ENCODE measurements at regions not wholly inside any gene's neighbourhood (a gene's known extent, or its start where the extent isn't known, plus 50 kb on each side); places are given as distances from the start of the nearest gene placed in this dataset.

DNA sequence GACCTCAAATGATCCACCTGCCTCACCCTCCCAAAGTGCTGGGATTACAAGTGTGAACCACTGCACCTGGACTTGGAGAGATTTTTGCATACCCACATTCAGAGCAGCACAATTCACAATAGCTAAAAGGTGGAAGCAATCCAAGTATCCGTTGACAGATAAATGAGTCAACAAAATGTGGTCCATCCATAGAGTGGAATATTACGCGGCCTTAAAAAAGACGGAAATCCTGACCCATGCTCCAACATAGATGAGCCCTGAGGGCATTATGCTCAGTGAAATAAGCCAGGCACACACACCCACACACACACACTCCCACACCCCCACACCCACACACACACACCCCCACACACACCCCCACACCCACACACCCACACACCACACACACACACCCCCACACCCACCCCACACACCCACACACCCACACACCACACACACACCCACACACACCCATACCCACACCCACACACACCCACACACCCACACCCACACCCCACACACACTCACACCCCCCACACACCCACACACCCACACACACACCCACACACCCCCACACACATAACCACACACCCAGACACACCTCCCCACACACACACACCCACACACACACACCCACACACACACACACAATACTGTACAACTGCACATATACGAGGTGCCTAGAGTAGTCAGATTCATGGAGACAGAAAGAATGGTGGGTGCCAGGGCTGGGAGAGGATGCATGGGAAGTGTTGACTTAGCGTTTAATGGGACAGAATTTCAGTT lies 124.7 kb downstream of the FOXL1 start:
- no peak for DNase-seq
- intact Hi-C loops (cut with DNase I), result no loop called here
- H3K4me1 ChIP-seq (ENCODE audit: control insufficient read depth in 1 of 2, insufficient read depth in 2 of 2, low read length in 2 of 2), result no peaks in the 10 kb centered on the region
- no peak overlapping the region for H3K4me3 ChIP-seq (ENCODE audit: low read length in 2 of 2)
- H3K9me3 ChIP-seq (ENCODE audit: control insufficient read depth, low read length), result no peaks in the 10 kb centered on the region
- WGBS, 2 donors, result 83 to 86% methylated on average over 6 of the region's 6 CpGs
- H3K36me3 ChIP-seq (ENCODE audit: control insufficient read depth in 1 of 2, insufficient read depth in 2 of 2, low read length in 1 of 2), result no peaks in the 10 kb centered on the region
- no peak for ATAC-seq (ENCODE audit: low FRiP score)
- no peak overlapping the region for H3K27ac ChIP-seq (ENCODE audit: low read depth in 1 of 2, low read length in 2 of 2)
- H3K27me3 ChIP-seq (ENCODE audit: control insufficient read depth in 1 of 2, insufficient read depth in 2 of 2, low read length in 1 of 2), result no peaks in the 10 kb centered on the region

DNA sequence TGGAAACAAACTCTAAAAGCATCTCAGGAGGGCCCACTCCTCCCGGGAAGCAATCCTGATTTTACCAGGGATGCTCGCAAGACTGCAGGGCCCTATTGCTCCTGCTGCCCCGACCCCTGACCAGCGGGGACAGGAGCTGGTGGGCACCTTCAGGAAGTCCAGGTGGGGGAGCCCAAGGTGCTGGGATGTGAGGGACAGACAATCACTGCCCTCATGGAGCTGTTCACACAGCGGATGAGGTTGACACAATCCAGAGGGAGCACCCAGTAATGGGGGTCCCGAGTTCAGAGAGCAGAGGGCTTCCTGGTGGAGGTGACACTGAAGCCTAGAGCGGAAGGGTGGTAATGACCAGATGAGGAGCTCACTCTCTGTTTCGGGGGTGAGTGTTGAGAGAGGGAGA lies 126.2 kb downstream of the FOXL1 start:
- ATAC-seq (ENCODE audit: low FRiP score) (no peak), DNase-seq (no peak)
- Histone ChIP-seq H3K4me3 (ENCODE audit: low read length in 2 of 2) (no peak overlapping the region), H3K27me3 (ENCODE audit: control insufficient read depth in 1 of 2, insufficient read depth in 2 of 2, low read length in 1 of 2) (no peaks in the 10 kb centered on the region), H3K36me3 (ENCODE audit: control insufficient read depth in 1 of 2, insufficient read depth in 2 of 2, low read length in 1 of 2) (no peaks in the 10 kb centered on the region), H3K27ac (ENCODE audit: low read depth in 1 of 2, low read length in 2 of 2) (no peak overlapping the region), H3K9me3 (ENCODE audit: control insufficient read depth, low read length) (no peaks in the 10 kb centered on the region), H3K4me1 (ENCODE audit: control insufficient read depth in 1 of 2, insufficient read depth in 2 of 2, low read length in 2 of 2) (no peaks in the 10 kb centered on the region)
- 89% methylated on average over 8 of the region's 8 CpGs for WGBS, 2 donors
- intact Hi-C loops (cut with DNase I), result no loop called here

DNA sequence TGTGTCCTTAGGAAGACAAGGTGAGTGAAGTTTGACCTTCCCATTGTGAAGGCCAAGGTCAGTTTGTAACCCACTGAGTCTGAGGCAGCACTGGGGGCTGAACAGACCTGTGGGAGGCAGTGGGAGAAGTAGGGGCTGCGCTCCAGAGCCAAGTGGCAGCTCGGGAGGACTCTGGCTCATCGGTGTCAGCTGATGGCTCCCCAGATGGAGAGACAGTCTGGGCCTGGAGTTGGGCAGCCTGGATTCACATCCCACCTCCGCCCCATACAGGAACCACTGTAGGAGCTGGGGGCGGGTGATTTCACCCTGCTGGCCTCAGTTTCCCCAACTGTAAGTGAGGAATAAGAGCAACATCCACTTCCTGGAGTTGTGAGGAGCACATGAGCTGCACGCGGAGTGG lies 128.4 kb downstream of the FOXL1 start:
- Histone ChIP-seq H3K27me3 (ENCODE audit: control insufficient read depth in 1 of 2, insufficient read depth in 2 of 2, low read length in 1 of 2) (no peaks in the 10 kb centered on the region), H3K36me3 (ENCODE audit: control insufficient read depth in 1 of 2, insufficient read depth in 2 of 2, low read length in 1 of 2) (no peaks in the 10 kb centered on the region), H3K9me3 (ENCODE audit: control insufficient read depth, low read length) (no peaks in the 10 kb centered on the region), H3K27ac (ENCODE audit: low read depth in 1 of 2, low read length in 2 of 2) (no peak overlapping the region), H3K4me1 (ENCODE audit: control insufficient read depth in 1 of 2, insufficient read depth in 2 of 2, low read length in 2 of 2) (no peaks in the 10 kb centered on the region), H3K4me3 (ENCODE audit: low read length in 2 of 2) (no peak overlapping the region)
- DNase-seq (no peak), ATAC-seq (ENCODE audit: low FRiP score) (no peak)
- intact Hi-C loops (cut with DNase I), result no loop called here
- whole genome bisulfite sequencing, 2 donors, result 97 to 98% methylated on average over 7 of the region's 7 CpGs

DNA sequence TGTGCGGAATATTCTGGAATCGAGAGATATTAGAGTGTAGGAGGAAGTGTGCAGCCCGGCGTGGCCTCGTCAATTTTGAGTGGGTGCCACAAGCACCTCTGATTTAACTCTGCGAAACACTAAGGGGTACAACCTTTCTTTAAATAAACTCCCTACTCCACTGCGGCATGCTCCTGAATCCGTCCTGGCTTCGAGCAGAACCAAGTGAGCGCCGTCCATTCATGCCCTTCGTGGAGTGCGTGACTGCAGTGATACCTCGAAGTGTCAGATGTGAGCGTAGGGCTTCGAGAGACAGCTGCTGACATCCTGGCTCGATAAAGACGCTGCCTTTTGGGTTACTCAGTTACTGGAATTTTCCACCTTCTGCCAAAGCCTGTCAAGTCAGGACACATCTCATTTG lies 128.8 kb downstream of the FOXL1 start:
- intact Hi-C loops (cut with DNase I), result no loop called here
- H3K9me3 ChIP-seq (ENCODE audit: control insufficient read depth, low read length), result no peaks in the 10 kb centered on the region
- WGBS, 2 donors, result 91 to 93% methylated on average over 18 of the region's 18 CpGs
- no peaks in the 10 kb centered on the region for H3K4me1 ChIP-seq (ENCODE audit: control insufficient read depth in 1 of 2, insufficient read depth in 2 of 2, low read length in 2 of 2)
- H3K27ac ChIP-seq (ENCODE audit: low read depth in 1 of 2, low read length in 2 of 2), result no peak overlapping the region
- ATAC-seq (ENCODE audit: low FRiP score) (no peak), DNase-seq (no peak)
- H3K4me3 ChIP-seq (ENCODE audit: low read length in 2 of 2), result no peak overlapping the region
- no peaks in the 10 kb centered on the region for H3K27me3 ChIP-seq (ENCODE audit: control insufficient read depth in 1 of 2, insufficient read depth in 2 of 2, low read length in 1 of 2)
- H3K36me3 ChIP-seq (ENCODE audit: control insufficient read depth in 1 of 2, insufficient read depth in 2 of 2, low read length in 1 of 2), result no peaks in the 10 kb centered on the region

DNA sequence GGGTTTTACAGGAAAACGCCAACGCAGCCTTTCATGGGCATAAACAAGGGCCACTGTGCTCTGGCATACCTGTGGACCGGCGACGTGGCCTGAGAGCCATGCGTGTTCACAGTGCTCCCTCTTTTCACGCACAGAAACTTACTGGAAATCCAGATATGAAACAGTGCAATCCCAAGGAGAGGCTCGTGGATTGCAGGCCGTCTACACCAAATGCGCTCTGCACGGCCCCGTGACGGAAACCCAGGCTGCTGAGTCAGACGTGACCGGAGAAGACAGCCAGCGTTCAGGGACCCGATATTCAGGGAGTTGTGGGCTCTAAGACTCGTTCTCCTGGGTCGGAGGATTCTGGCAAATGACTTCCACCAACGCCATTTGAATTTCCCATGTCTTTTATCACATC lies 129.2 kb downstream of the FOXL1 start:
- no peaks in the 10 kb centered on the region for H3K36me3 ChIP-seq (ENCODE audit: control insufficient read depth in 1 of 2, insufficient read depth in 2 of 2, low read length in 1 of 2)
- WGBS, 2 donors, result 91 to 92% methylated on average over 20 of the region's 20 CpGs

DNA sequence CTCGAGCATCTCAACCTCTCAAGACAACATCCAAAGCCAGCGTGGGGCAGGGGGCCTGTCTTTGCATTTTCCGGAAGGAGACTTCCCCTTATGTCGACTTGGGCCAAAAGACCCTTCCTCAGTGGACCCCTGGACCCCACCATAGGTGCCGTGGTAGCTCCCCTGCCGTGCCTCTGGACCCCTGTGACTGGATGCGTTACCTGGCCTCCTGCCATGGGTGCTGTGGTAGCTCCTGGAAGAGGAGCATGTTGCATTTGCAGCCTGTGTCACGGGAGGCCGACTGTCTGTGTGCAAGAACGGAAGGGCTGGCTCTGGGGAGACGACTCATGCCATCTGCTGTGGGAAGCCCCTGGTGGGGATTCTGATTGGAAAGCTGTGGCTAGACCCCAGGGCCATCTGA lies 130.1 kb downstream of the FOXL1 start:
- no peak overlapping the region for H3K4me3 ChIP-seq (ENCODE audit: low read length in 2 of 2)
- H3K27me3 ChIP-seq (ENCODE audit: control insufficient read depth in 1 of 2, insufficient read depth in 2 of 2, low read length in 1 of 2), result no peaks in the 10 kb centered on the region
- no peaks in the 10 kb centered on the region for H3K4me1 ChIP-seq (ENCODE audit: control insufficient read depth in 1 of 2, insufficient read depth in 2 of 2, low read length in 2 of 2)
- intact Hi-C loops (cut with DNase I), result no loop called here
- ATAC-seq (ENCODE audit: low FRiP score), result no peak
- no peaks in the 10 kb centered on the region for H3K36me3 ChIP-seq (ENCODE audit: control insufficient read depth in 1 of 2, insufficient read depth in 2 of 2, low read length in 1 of 2)
- no peak overlapping the region for H3K27ac ChIP-seq (ENCODE audit: low read depth in 1 of 2, low read length in 2 of 2)
- no peaks in the 10 kb centered on the region for H3K9me3 ChIP-seq (ENCODE audit: control insufficient read depth, low read length)
- no peak for DNase-seq
- 91 to 94% methylated on average over 11 of the region's 11 CpGs for WGBS, 2 donors

More for the DNA sequence above, 129.2 kb downstream of the FOXL1 start:
- H3K4me3 ChIP-seq (ENCODE audit: low read length in 2 of 2), result no peak overlapping the region
- H3K27me3 ChIP-seq (ENCODE audit: control insufficient read depth in 1 of 2, insufficient read depth in 2 of 2, low read length in 1 of 2), result no peaks in the 10 kb centered on the region
- ATAC-seq (ENCODE audit: low FRiP score) (no peak), DNase-seq (no peak)
- H3K4me1 ChIP-seq (ENCODE audit: control insufficient read depth in 1 of 2, insufficient read depth in 2 of 2, low read length in 2 of 2), result no peaks in the 10 kb centered on the region
- H3K27ac ChIP-seq (ENCODE audit: low read depth in 1 of 2, low read length in 2 of 2), result no peak overlapping the region
- no peaks in the 10 kb centered on the region for H3K9me3 ChIP-seq (ENCODE audit: control insufficient read depth, low read length)
- intact Hi-C loops (cut with DNase I), result no loop called here

DNA sequence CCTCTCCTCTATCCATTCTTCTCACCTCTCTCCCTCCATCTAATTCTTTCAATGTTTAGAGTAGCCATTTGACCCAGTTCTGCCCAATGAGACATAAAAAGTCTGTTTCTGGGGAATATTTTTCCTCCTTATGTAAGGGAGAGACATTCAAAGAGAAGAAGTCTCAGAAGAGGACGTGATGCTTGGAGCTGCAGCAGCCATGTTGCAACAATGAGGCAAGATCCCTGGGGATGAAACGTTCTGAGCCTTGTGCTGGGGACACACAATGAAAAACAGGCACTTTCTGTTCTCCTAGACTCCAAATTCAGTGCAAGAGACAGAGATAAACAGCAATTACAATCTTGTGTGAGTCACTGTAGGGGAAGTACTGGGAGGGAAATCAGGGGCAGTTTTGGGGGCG lies 130.8 kb downstream of the FOXL1 start:
- Histone ChIP-seq H3K9me3 (ENCODE audit: control insufficient read depth, low read length) (no peaks in the 10 kb centered on the region), H3K36me3 (ENCODE audit: control insufficient read depth in 1 of 2, insufficient read depth in 2 of 2, low read length in 1 of 2) (no peaks in the 10 kb centered on the region), H3K27ac (ENCODE audit: low read depth in 1 of 2, low read length in 2 of 2) (no peak overlapping the region), H3K27me3 (ENCODE audit: control insufficient read depth in 1 of 2, insufficient read depth in 2 of 2, low read length in 1 of 2) (no peaks in the 10 kb centered on the region), H3K4me3 (ENCODE audit: low read length in 2 of 2) (no peak overlapping the region), H3K4me1 (ENCODE audit: control insufficient read depth in 1 of 2, insufficient read depth in 2 of 2, low read length in 2 of 2) (no peaks in the 10 kb centered on the region)
- intact Hi-C loops (cut with DNase I), result no loop called here
- DNase-seq (no peak), ATAC-seq (ENCODE audit: low FRiP score) (no peak)
- 91 to 92% methylated on average over 3 of the region's 3 CpGs for WGBS, 2 donors

DNA sequence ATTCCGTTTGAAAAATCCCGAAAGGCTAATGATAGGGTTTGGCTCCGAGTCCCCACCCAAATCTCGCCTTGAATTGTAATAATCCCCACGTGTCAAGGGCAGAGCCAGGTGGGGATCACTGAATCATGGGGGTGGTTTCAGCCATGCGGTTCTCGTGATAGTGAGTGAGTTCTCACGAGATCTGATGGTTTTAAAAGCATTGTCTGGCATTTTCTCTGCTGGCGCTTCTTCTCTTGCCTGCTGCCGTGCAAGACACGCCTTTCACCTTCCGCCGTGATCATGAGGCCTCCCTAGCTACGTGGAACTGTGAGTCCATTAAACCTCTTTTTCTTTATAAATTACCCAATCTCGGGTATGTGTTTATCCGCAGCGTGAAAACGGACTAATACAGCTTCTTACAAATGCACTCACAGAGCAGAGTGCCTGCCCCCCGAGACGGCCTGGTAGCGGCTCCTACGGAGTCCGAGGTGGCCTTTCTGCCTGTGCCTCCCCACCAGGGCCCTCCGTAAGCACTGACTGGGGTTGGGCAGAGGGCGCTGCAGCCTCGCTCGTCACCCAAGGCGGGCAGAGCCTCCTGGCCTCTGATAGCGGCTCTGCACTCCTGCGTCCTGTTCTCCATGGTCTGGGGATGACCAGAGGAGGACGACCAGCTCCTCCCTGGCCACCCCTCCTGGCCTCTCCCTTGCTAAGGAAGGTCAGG lies 131.7 kb downstream of the FOXL1 start:
- no peaks in the 10 kb centered on the region for H3K27me3 ChIP-seq (ENCODE audit: control insufficient read depth in 1 of 2, insufficient read depth in 2 of 2, low read length in 1 of 2)
- no peaks in the 10 kb centered on the region for H3K9me3 ChIP-seq (ENCODE audit: control insufficient read depth, low read length)
- no peak for ATAC-seq (ENCODE audit: low FRiP score)
- intact Hi-C loops (cut with DNase I), result no loop called here
- H3K4me3 ChIP-seq (ENCODE audit: low read length in 2 of 2), result no peak overlapping the region
- no peaks in the 10 kb centered on the region for H3K36me3 ChIP-seq (ENCODE audit: control insufficient read depth in 1 of 2, insufficient read depth in 2 of 2, low read length in 1 of 2)
- WGBS, 2 donors, result 92 to 95% methylated on average over 31 of the region's 31 CpGs
- H3K4me1 ChIP-seq (ENCODE audit: control insufficient read depth in 1 of 2, insufficient read depth in 2 of 2, low read length in 2 of 2), result no peaks in the 10 kb centered on the region
- H3K27ac ChIP-seq (ENCODE audit: low read depth in 1 of 2, low read length in 2 of 2), result no peak overlapping the region
- no peak for DNase-seq

DNA sequence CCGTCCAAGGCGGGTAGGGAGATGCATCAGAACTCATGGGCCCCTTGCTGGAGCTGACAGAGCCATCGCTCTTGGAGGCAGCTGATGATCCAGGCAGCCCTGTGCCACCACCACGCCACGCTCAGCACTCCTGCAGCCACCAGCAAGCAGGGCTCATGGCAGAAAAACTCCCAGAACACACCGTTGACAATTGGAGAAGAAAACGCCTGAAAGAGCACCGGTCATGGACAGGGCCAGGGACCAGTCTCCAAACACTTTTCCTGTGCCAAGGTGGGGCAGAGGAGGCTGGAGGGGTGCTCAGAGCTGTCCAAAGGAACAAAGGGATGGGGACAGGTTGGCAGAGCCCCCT lies 132.2 kb downstream of the FOXL1 start:
- intact Hi-C loops (cut with DNase I), result no loop called here
- WGBS, 2 donors, result 87 to 91% methylated on average over 8 of the region's 8 CpGs
- Histone ChIP-seq H3K27me3 (ENCODE audit: control insufficient read depth in 1 of 2, insufficient read depth in 2 of 2, low read length in 1 of 2) (no peaks in the 10 kb centered on the region), H3K27ac (ENCODE audit: low read depth in 1 of 2, low read length in 2 of 2) (no peak overlapping the region), H3K4me3 (ENCODE audit: low read length in 2 of 2) (no peak overlapping the region), H3K9me3 (ENCODE audit: control insufficient read depth, low read length) (no peaks in the 10 kb centered on the region), H3K4me1 (ENCODE audit: control insufficient read depth in 1 of 2, insufficient read depth in 2 of 2, low read length in 2 of 2) (no peaks in the 10 kb centered on the region), H3K36me3 (ENCODE audit: control insufficient read depth in 1 of 2, insufficient read depth in 2 of 2, low read length in 1 of 2) (no peaks in the 10 kb centered on the region)
- ATAC-seq (ENCODE audit: low FRiP score) (no peak), DNase-seq (no peak)

Measured in aorta (tissue), 5 donors.